Karpas-422 (cell line): ENCODE measurements at regions not wholly inside any gene's neighbourhood (a gene's known extent, or its start where the extent isn't known, plus 50 kb on each side); places are given as distances from the start of the nearest gene placed in this dataset.

ENCODE experiments used
- DNase-seq: peaks from one replicate; pipeline ENCODE4 v3.0.0-alpha.2; 2015
- H2AFZ ChIP-seq: fragments of 200-600 bp; sonication (generic); 2 replicates; pipeline ENCODE4 v1.6.1; 2014; ENCODE audit warnings: antibody characterized with exemption, low read length, mixed read lengths
- H3K27ac ChIP-seq: fragments of 200-600 bp; sonication (generic); 2 replicates; pipeline ENCODE4 v1.5.1; 2014; ENCODE audit warnings: mild to moderate bottlenecking, low read length, moderate library complexity
- H3K27me3 ChIP-seq: fragments of 200-600 bp; sonication (generic); 2 replicates; pipeline ENCODE4 v1.6.1; 2014; ENCODE audit warnings: low read length, mixed read lengths
- H3K36me3 ChIP-seq: fragments of 200-600 bp; sonication (generic); 2 replicates; pipeline ENCODE4 v1.6.1; 2014; ENCODE audit warnings: low read length, mixed read lengths; ENCODE audit not compliant: insufficient read depth
- H3K4me1 ChIP-seq: fragments of 200-600 bp; sonication (generic); 2 replicates; pipeline ENCODE4 v1.6.1; 2014; ENCODE audit warnings: mild to moderate bottlenecking, low read length, mixed read lengths
- H3K4me2 ChIP-seq: fragments of 200-600 bp; sonication (generic); 2 replicates; pipeline ENCODE4 v1.6.1; 2014; ENCODE audit warnings: low read length, low read depth, mild to moderate bottlenecking; ENCODE audit not compliant: poor library complexity, severe bottlenecking
- H3K4me3 ChIP-seq: fragments of 200-600 bp; sonication (generic); 2 replicates; pipeline ENCODE4 v1.5.1; 2014; ENCODE audit warnings: mild to moderate bottlenecking, antibody characterized with exemption, low read length, mixed read lengths
- H3K79me2 ChIP-seq: fragments of 200-600 bp; sonication (generic); 2 replicates; pipeline ENCODE4 v1.6.1; 2014; ENCODE audit warnings: mild to moderate bottlenecking, low read length, mixed read lengths
- H3K9ac ChIP-seq: fragments of 200-600 bp; sonication (generic); 2 replicates; pipeline ENCODE4 v1.6.0; 2014; ENCODE audit warnings: low read length
- H3K9me2 ChIP-seq: fragments of 200-600 bp; sonication (generic), shearing (Covaris generic); replicated peaks from 2 replicates; pipeline ENCODE4 v1.6.0; 2014; ENCODE audit warnings: mild to moderate bottlenecking, low read length, moderate library complexity; ENCODE audit not compliant: insufficient read depth
- H3K9me3 ChIP-seq: fragments of 300-700, 200-600 bp; sonication (generic); 2 replicates; pipeline ENCODE4 v1.6.1; 2014; ENCODE audit warnings: low read length, mixed read lengths
- H4K20me1 ChIP-seq: fragments of 200-600 bp; sonication (generic); 2 replicates; pipeline ENCODE4 v1.6.1; 2014; ENCODE audit warnings: mild to moderate bottlenecking, antibody characterized with exemption, low read length, low read depth; ENCODE audit not compliant: insufficient read depth

- H3K4me2 ChIP-seq: no peak overlapping the region
- no peaks in the 10 kb centered on the region for H3K9me2 ChIP-seq
- H3K4me1 ChIP-seq: no peaks in the 10 kb centered on the region
- no peaks in the 10 kb centered on the region for H3K9me3 ChIP-seq
- H3K9ac ChIP-seq: no peak overlapping the region
- no peak for DNase-seq
- H4K20me1 ChIP-seq: no peaks in the 10 kb centered on the region
- no peak overlapping the region for H3K4me3 ChIP-seq
- H3K79me2 ChIP-seq: no peaks in the 10 kb centered on the region
- H3K27me3 ChIP-seq: no peaks in the 10 kb centered on the region
- H2AFZ ChIP-seq: no peak overlapping the region
- H3K27ac ChIP-seq: no peak overlapping the region
- H3K36me3 ChIP-seq: no peaks in the 10 kb centered on the region
Measured at GRCh38 chr4:38422850-38423249, 241.1 kb upstream of the KLF3 start.

- no peaks in the 10 kb centered on the region for H4K20me1 ChIP-seq
- H3K79me2 ChIP-seq: no peaks in the 10 kb centered on the region
- no peak overlapping the region for H3K27ac ChIP-seq
- no peaks in the 10 kb centered on the region for H3K36me3 ChIP-seq
- H3K4me1 ChIP-seq: no peaks in the 10 kb centered on the region
- no peaks in the 10 kb centered on the region for H3K9me2 ChIP-seq
- no peaks in the 10 kb centered on the region for H3K9me3 ChIP-seq
- no peak overlapping the region for H3K9ac ChIP-seq
- no peaks in the 10 kb centered on the region for H3K27me3 ChIP-seq
- H3K4me3 ChIP-seq: no peak overlapping the region
- H3K4me2 ChIP-seq: no peak overlapping the region
- no peak overlapping the region for H2AFZ ChIP-seq
- DNase-seq: no peak
Measured at GRCh38 chr4:38424151-38424871, 239.7 kb upstream of the KLF3 start.

DNA sequence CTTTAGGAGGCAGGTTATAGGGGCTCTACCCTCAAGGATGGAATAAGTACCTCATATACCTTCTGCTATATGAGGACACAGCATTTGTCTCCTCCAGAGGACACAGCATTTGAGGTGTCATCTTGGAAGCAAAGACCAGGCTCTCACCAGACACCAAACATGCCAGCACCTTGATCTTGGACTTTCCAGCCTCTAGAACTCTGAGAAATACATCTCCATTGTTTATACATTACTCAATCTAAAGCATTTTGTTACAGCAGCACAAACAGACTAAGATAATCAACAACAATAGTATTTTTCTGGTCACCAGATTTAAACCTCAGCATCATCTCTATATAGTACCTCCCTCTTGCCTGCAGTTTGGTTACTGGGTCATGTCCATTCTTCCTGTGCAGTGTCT lies 237.5 kb upstream of the KLF3 start:
- Histone ChIP-seq H3K9ac (no peak overlapping the region), H3K36me3 (no peaks in the 10 kb centered on the region), H3K27me3 (no peaks in the 10 kb centered on the region), H3K9me3 (no peaks in the 10 kb centered on the region), H3K4me3 (no peak overlapping the region), H4K20me1 (no peaks in the 10 kb centered on the region), H3K79me2 (no peaks in the 10 kb centered on the region), H3K4me2 (no peak overlapping the region), H3K4me1 (no peaks in the 10 kb centered on the region), H3K27ac (no peak overlapping the region), H2AFZ (no peak overlapping the region), H3K9me2 (no peaks in the 10 kb centered on the region)
- DNase-seq: no peak

GRCh38 chr4:38430841-38431240 lies 233.2 kb upstream of the KLF3 start:
- Histone ChIP-seq H3K9me3 (no peaks in the 10 kb centered on the region), H4K20me1 (no peaks in the 10 kb centered on the region), H3K4me3 (no peak overlapping the region), H3K79me2 (no peaks in the 10 kb centered on the region), H3K27me3 (no peaks in the 10 kb centered on the region), H3K27ac (no peak overlapping the region), H3K9me2 (no peaks in the 10 kb centered on the region), H2AFZ (no peak overlapping the region), H3K4me2 (no peak overlapping the region), H3K4me1 (no peaks in the 10 kb centered on the region), H3K9ac (no peak overlapping the region), H3K36me3 (no peaks in the 10 kb centered on the region)
- DNase-seq: no peak

DNA sequence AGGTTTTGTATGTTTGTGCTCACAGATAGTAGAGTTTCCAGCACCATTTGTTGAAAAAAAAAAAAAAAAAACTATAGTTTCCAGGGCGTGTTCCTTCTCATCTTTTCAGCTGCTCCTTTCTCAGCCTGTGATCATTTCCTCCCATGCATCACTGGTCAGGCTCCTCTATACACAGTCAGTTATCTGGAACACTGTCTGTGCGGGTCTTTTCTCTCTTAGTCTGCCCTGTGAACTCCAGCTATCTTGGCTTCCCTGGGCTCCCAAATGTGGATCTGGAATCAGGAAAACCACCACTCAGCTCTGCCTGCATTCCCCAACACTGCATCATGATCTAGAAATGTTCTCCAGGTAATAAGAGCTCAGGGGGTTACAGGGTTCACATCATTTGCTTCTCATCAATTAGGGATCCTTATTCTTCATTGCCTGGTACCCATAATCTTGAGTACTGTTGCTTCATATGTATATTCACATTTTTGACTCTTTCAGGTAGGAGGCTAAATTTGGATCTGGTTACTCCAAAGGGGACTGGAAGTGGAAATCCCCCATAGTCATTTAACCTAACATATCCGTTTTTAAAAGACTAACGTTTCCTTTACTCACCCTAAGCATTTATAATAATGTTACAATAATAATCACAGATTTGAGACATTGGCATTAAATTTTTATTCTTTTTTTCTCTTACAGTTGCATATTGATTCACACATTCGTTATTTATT lies 221.8 kb upstream of the KLF3 start:
- Histone ChIP-seq H4K20me1 (no peaks in the 10 kb centered on the region), H3K27me3 (no peaks in the 10 kb centered on the region), H3K36me3 (no peaks in the 10 kb centered on the region), H3K4me3 (no peak overlapping the region), H3K4me2 (no peak overlapping the region), H3K79me2 (no peaks in the 10 kb centered on the region), H3K9me2 (no peaks in the 10 kb centered on the region), H3K27ac (no peak overlapping the region), H3K9ac (no peak overlapping the region), H3K9me3 (no peaks in the 10 kb centered on the region), H3K4me1 (no peaks in the 10 kb centered on the region), H2AFZ (no peak overlapping the region)
- DNase-seq: no peak

DNA sequence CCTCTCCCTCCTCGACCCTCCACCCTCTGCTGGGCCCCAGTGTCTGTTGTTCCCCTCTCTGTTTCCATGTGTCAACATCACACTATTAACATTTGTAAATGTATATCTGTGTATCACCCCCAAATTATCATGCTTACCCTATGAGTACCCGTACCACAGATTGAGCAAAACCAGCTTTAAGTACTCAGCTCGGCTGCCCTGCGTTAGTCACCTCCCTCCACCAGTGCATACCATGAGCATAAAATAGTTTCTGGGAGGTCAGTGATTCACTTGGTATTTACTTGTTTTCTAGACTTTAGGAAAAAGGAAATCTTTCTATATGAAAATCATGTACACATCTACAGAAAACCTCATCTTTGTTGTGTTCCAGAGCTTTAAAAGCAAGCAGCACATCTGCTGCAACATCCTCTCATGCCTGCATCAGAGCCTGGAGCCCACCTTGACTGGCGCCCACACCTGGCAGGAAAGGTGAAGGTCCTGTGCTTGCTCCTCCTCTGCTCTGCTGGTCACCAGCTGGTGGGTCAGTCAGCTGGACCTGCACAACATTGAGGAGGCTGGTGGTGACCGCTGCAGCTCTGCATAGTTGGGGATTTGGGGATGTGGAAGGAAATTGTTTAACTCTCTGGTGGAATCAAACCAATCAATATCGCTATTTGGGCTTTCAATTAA lies 214.4 kb upstream of the KLF3 start:
- H3K4me1 ChIP-seq: no peaks in the 10 kb centered on the region
- H3K4me3 ChIP-seq: no peak overlapping the region
- no peak overlapping the region for H3K27ac ChIP-seq
- H3K9me3 ChIP-seq: no peaks in the 10 kb centered on the region
- no peaks in the 10 kb centered on the region for H3K9me2 ChIP-seq
- H3K36me3 ChIP-seq: no peaks in the 10 kb centered on the region
- no peaks in the 10 kb centered on the region for H3K27me3 ChIP-seq
- no peak overlapping the region for H3K4me2 ChIP-seq
- no peaks in the 10 kb centered on the region for H3K79me2 ChIP-seq
- DNase-seq: no peak
- no peak overlapping the region for H2AFZ ChIP-seq
- no peak overlapping the region for H3K9ac ChIP-seq
- H4K20me1 ChIP-seq: no peaks in the 10 kb centered on the region

- no peak overlapping the region for H3K4me3 ChIP-seq
- no peak overlapping the region for H3K27ac ChIP-seq
- H2AFZ ChIP-seq: no peak overlapping the region
- no peaks in the 10 kb centered on the region for H3K36me3 ChIP-seq
- H4K20me1 ChIP-seq: no peaks in the 10 kb centered on the region
- H3K4me1 ChIP-seq: no peaks in the 10 kb centered on the region
- H3K4me2 ChIP-seq: no peak overlapping the region
- no peak overlapping the region for H3K9ac ChIP-seq
- H3K9me2 ChIP-seq: no peaks in the 10 kb centered on the region
- H3K27me3 ChIP-seq: no peaks in the 10 kb centered on the region
- DNase-seq: no peak
- H3K9me3 ChIP-seq: no peaks in the 10 kb centered on the region
- no peaks in the 10 kb centered on the region for H3K79me2 ChIP-seq
Measured at GRCh38 chr4:38452009-38452408, 212.0 kb upstream of the KLF3 start.

DNA sequence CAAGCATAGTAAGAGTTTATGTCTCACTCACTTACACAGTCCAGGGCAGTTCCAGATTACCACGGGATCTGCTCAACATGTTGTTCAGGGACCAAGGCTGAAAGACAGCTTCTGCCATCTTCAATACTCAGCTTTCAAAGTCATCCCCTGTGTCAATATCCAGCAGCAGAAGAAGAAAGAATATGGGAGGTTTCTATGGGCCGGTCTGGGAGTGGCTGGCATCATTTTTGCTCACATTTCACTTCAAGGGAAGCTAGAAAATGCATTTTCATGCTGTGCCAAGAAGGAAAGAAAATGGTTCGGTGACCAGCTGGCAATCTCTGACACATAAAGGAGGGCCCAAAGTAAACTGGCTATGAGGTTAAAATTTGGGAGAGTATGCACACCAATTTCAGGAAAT lies 211.5 kb upstream of the KLF3 start:
- Histone ChIP-seq H3K9ac (no peak overlapping the region), H3K79me2 (no peaks in the 10 kb centered on the region), H3K9me2 (no peaks in the 10 kb centered on the region), H3K4me1 (no peaks in the 10 kb centered on the region), H3K27me3 (no peaks in the 10 kb centered on the region), H3K36me3 (no peaks in the 10 kb centered on the region), H4K20me1 (no peaks in the 10 kb centered on the region), H2AFZ (no peak overlapping the region), H3K4me3 (no peak overlapping the region), H3K27ac (no peak overlapping the region), H3K4me2 (no peak overlapping the region), H3K9me3 (no peaks in the 10 kb centered on the region)
- DNase-seq: no peak
